Esophagus mucosa (tissue), 1 donor: ENCODE measurements at regions not wholly inside any gene's neighbourhood (a gene's known extent, or its start where the extent isn't known, plus 50 kb on each side); places are given as distances from the start of the nearest gene placed in this dataset.

Experiments
- ATAC-seq: fragments of 200-7000 bp; cut with Tn5 transposase; one replicate; pipeline ENCODE4 v1.9.1; 2020
- donor health status: DM: yes; HTN: yes; CAD: no.

GRCh38 chr6:50653253-50653652, 60.1 kb upstream of the TFAP2D start:
- ATAC-seq = no peak

- no peak for ATAC-seq
These were observed 59.2 kb upstream of the TFAP2D start for GRCh38 chr6:50654155-50654554.

GRCh38 chr6:50655848-50656453, 57.4 kb upstream of the TFAP2D start:
- no peak for ATAC-seq

DNA sequence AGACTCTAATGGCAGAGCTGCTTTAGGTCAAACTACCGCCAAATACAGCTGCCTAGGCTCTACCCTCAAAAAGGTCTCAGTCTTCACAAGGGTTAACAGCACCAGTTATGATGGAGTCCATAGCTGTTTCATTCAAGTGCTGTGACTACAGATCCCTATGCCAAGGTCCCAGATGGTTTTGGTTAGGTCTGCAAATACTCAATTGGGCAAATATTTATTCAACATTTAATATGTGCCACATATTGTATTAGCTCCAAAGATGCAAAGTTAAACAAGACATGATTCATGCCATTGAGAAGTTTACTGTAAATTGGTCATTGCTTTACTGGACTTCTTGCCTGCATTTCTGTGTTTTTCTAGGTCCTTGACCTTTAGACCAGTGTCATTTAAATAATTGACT, 55.8 kb upstream of the TFAP2D start:
- no peak for ATAC-seq

DNA sequence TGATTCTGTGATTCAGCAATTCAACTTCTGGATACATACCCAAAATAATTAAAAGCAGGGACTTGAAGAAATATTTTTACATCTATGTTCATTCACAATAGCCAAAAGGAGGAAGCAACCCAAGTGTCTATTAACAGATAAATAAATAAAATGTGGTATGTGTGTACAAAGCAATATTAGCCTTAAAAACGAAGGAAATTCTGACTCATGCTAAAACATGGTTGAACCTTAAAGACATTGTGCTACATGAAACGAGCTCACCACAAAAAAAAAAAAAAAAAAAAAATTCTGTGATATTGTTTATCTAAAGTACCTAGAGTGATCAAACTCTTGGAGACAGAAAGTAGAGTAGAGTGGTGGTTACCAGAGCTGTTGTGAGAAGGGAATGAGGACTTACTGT, 54.8 kb upstream of the TFAP2D start:
- ATAC-seq = no peak

GRCh38 chr6:50661636-50662035, 51.7 kb upstream of the TFAP2D start:
- ATAC-seq = no peak
